ENCODE measurements at regions not wholly inside any gene's neighbourhood (a gene's known extent, or its start where the extent isn't known, plus 50 kb on each side); places are given as distances from the start of the nearest gene placed in this dataset.

DNA sequence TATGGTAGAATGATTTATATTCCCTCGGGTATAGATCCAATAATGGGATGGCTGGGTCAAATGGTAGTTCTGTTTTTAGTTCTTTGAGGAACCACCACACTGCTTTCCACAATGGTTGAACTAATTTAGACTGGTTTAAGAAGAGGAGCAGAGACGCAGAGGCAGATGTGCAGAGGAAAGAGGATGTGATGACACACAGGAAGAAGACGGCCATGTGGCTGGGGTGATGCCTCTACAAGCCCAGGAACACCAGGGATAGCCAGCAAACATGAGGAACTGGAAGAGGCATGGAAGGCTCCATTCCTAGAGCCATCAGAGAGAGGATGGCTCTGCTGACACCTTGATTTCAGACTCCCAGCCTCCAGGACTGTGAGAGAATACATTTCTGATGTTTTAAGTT, 218.3 kb upstream of the DTNBP1 start:
- DNase-seq (ENCODE audit: low read depth, low spot score) (no peak), ATAC-seq (no peak)
- H3K4me1 ChIP-seq (ENCODE audit: control insufficient read depth in 1 of 2, insufficient read depth in 2 of 2, low read length in 2 of 2), result no peaks in the 10 kb centered on the region
- no peak overlapping the region for H3K4me2 ChIP-seq (ENCODE audit: low read length)
- H3K79me2 ChIP-seq (ENCODE audit: insufficient read depth, low read length), result no peaks in the 10 kb centered on the region
- no peaks in the 10 kb centered on the region for H4K20me1 ChIP-seq (ENCODE audit: insufficient read depth)
- no TSS peak for BruUV-seq (replicated peaks)
- intact Hi-C loops (cut with micrococcal nuclease), result no loop called here
- TF ChIP-seq SIN3A (IDR thresholded peaks at IDR 0.05; ENCODE audit: low read depth), result no peak
- ChIA-PET CTCF (no interaction called here), RAD21 (ENCODE audit: low non-redundant PET in 1 of 2, low total read pairs in 2 of 2, uncharacterized antibody in 2 of 2, unreplicated experiment in 2 of 2) (no interaction called here), POLR2A (no interaction called here)
- H3K9me2 ChIP-seq (ENCODE audit: insufficient read depth), result no peaks in the 10 kb centered on the region
- no peaks in the 10 kb centered on the region for H3K27me3 ChIP-seq (ENCODE audit: insufficient read depth, low read length)
- H3K9ac ChIP-seq (ENCODE audit: low read length), result no peak overlapping the region
- H2AFZ ChIP-seq (ENCODE audit: low read depth, low read length, poor library complexity, severe bottlenecking), result no peak overlapping the region
- no peak overlapping the region for H3K27ac ChIP-seq (ENCODE audit: low read depth, low read length)
- H3K4me3 ChIP-seq (replicated peaks in 1 of 2; ENCODE audit: low read depth in 1 of 2, low read length in 2 of 2), result no peak overlapping the region
- H3K9me3 ChIP-seq (ENCODE audit: control insufficient read depth in 1 of 2, insufficient read depth in 1 of 2, low read depth in 1 of 2, low read length in 2 of 2), result no peaks in the 10 kb centered on the region
- no peaks in the 10 kb centered on the region for H3K36me3 ChIP-seq (ENCODE audit: control insufficient read depth in 1 of 2, insufficient read depth in 2 of 2, low read length in 2 of 2)

DNA sequence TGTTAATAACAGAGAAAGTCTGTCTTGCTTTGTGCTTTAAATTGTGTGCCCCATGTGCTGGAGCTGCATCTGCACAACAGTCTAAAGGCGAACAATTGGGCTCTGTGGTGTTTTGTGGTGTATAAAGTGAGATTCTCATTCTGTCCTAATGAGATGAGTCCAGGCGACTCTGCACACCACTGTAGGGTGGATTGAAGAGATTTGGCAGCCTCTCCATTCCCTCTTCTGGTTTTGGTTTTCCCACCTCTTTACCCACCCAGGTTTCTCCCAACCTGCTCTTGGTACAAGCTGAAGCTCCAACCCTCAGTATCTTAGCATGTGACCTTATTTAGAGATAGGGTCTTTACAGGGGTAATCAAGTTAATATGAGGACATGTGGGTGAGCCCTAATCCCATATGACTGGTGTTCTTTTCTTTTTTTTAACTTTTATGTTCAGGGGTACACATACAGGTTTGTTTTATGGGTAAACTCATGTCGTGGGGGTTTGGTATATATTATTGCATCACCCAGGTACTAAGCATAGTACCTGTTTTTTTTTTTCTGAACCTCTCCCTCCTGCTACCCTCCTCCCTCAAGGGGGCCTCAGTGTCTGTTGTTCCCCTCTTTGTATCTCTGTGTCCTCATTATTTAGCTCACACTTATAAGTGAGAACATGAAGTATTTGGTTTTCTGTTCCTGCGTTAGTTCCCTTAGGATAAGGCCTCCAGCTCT, 217.6 kb upstream of the DTNBP1 start:
- RAD21 ChIA-PET (ENCODE audit: low non-redundant PET in 1 of 2, low total read pairs in 2 of 2, uncharacterized antibody in 2 of 2, unreplicated experiment in 2 of 2), result no interaction called here

More for the DNA sequence above, 217.6 kb upstream of the DTNBP1 start:
- no TSS peak for BruUV-seq (replicated peaks)
- CTCF ChIA-PET, result no interaction called here
- Histone ChIP-seq H2AFZ (ENCODE audit: low read depth, low read length, poor library complexity, severe bottlenecking) (no peak overlapping the region), H3K9me3 (ENCODE audit: control insufficient read depth in 1 of 2, insufficient read depth in 1 of 2, low read depth in 1 of 2, low read length in 2 of 2) (no peaks in the 10 kb centered on the region), H3K27me3 (ENCODE audit: insufficient read depth, low read length) (no peaks in the 10 kb centered on the region), H4K20me1 (ENCODE audit: insufficient read depth) (no peaks in the 10 kb centered on the region), H3K9me2 (ENCODE audit: insufficient read depth) (no peaks in the 10 kb centered on the region), H3K27ac (ENCODE audit: low read depth, low read length) (no peak overlapping the region), H3K9ac (ENCODE audit: low read length) (no peak overlapping the region), H3K4me3 (replicated peaks in 1 of 2; ENCODE audit: low read depth in 1 of 2, low read length in 2 of 2) (no peak overlapping the region), H3K36me3 (ENCODE audit: control insufficient read depth in 1 of 2, insufficient read depth in 2 of 2, low read length in 2 of 2) (no peaks in the 10 kb centered on the region), H3K4me2 (ENCODE audit: low read length) (no peak overlapping the region), H3K79me2 (ENCODE audit: insufficient read depth, low read length) (no peaks in the 10 kb centered on the region), H3K4me1 (ENCODE audit: control insufficient read depth in 1 of 2, insufficient read depth in 2 of 2, low read length in 2 of 2) (no peaks in the 10 kb centered on the region)
- DNase-seq (ENCODE audit: low read depth, low spot score) (no peak), ATAC-seq (no peak)
- intact Hi-C loops (cut with micrococcal nuclease), result no loop called here
- POLR2A ChIA-PET, result no interaction called here
- TF ChIP-seq JUND (IDR thresholded peaks at IDR 0.05), result no peak
- no peak for TF ChIP-seq SRF (IDR thresholded peaks at IDR 0.05; ENCODE audit: low read depth)
- no peak for TF ChIP-seq FOSL1 (IDR thresholded peaks at IDR 0.05; ENCODE audit: low read depth)
- no peak for TF ChIP-seq SP1 (IDR thresholded peaks at IDR 0.05; ENCODE audit: low read depth)
- TF ChIP-seq ZNF274 (IDR thresholded peaks at IDR 0.05; ENCODE audit: low read depth, low read length), result no peak
- TF ChIP-seq CBX3 (IDR thresholded peaks at IDR 0.05; ENCODE audit: low read depth), result no peak
- TF ChIP-seq RAD21 (IDR thresholded peaks at IDR 0.05; ENCODE audit: low read depth), result no peak
- TF ChIP-seq ELF1 (IDR thresholded peaks at IDR 0.05; ENCODE audit: borderline replicate concordance, low read depth), result no peak
- no peak for TF ChIP-seq EZH2phosphoT487 (IDR thresholded peaks at IDR 0.05; ENCODE audit: borderline replicate concordance)
- TF ChIP-seq ZFX (IDR thresholded peaks at IDR 0.05), result no peak
- no peak for TF ChIP-seq POLR2A (IDR thresholded peaks at IDR 0.05; ENCODE audit: borderline replicate concordance, extremely low read depth, insufficient read depth, insufficient read length)
- no peak for TF ChIP-seq EZH2 (IDR thresholded peaks at IDR 0.05)
- TF ChIP-seq POLR2AphosphoS5 (IDR thresholded peaks at IDR 0.05; ENCODE audit: low read depth, low read length), result no peak
- no peak for TF ChIP-seq TCF7L2 (IDR thresholded peaks at IDR 0.05; ENCODE audit: borderline replicate concordance, extremely low read depth, insufficient read depth, insufficient read length)
- TF ChIP-seq, protein P1, sequence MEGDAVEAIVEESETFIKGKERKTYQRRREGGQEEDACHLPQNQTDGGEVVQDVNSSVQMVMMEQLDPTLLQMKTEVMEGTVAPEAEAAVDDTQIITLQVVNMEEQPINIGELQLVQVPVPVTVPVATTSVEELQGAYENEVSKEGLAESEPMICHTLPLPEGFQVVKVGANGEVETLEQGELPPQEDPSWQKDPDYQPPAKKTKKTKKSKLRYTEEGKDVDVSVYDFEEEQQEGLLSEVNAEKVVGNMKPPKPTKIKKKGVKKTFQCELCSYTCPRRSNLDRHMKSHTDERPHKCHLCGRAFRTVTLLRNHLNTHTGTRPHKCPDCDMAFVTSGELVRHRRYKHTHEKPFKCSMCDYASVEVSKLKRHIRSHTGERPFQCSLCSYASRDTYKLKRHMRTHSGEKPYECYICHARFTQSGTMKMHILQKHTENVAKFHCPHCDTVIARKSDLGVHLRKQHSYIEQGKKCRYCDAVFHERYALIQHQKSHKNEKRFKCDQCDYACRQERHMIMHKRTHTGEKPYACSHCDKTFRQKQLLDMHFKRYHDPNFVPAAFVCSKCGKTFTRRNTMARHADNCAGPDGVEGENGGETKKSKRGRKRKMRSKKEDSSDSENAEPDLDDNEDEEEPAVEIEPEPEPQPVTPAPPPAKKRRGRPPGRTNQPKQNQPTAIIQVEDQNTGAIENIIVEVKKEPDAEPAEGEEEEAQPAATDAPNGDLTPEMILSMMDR (IDR thresholded peaks at IDR 0.05 in 2 of 3, conservative IDR thresholded peaks at IDR 0.05 in 1 of 3; ENCODE audit: borderline replicate concordance in 1 of 3, insufficient read depth in 1 of 3, low read depth in 2 of 3, low read length in 2 of 3), result no peak
- TF ChIP-seq SIN3A (IDR thresholded peaks at IDR 0.05; ENCODE audit: low read depth), result no peak
- TF ChIP-seq, protein P2, sequence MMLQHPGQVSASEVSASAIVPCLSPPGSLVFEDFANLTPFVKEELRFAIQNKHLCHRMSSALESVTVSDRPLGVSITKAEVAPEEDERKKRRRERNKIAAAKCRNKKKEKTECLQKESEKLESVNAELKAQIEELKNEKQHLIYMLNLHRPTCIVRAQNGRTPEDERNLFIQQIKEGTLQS (IDR thresholded peaks at IDR 0.05), result no peak
- TF ChIP-seq CEBPB (IDR thresholded peaks at IDR 0.05; ENCODE audit: low read depth), result no peak
